Transverse colon (tissue), 4 donors: ENCODE measurements at regions not wholly inside any gene's neighbourhood (a gene's known extent, or its start where the extent isn't known, plus 50 kb on each side); places are given as distances from the start of the nearest gene placed in this dataset.

Experiments
- CTCF ChIP-seq, 5 experiments: fragments of 200-600 bp in 3 of 5; fragments of 450-650 bp in 2 of 5; sonication (generic) in 3 of 5; IDR thresholded peaks; 1 replicate in 2 of 5; 2 replicates in 3 of 5; pipeline ENCODE4 v1.5.1; 2016 to 2017; ENCODE audit warnings: antibody characterized with exemption in 5 of 5, inconsistent platforms in 3 of 5, mild to moderate bottlenecking in 2 of 5, moderate library complexity in 1 of 5
- POLR2A ChIP-seq: fragments of 450-650 bp; IDR thresholded peaks from one replicate; pipeline ENCODE4 v1.6.1; 2016; ENCODE audit warnings: antibody characterized with exemption, mild to moderate bottlenecking, moderate library complexity
- POLR2AphosphoS5 ChIP-seq, 3 donors: sonication (generic); formaldehyde crosslinking; IDR thresholded peaks; one replicate each; pipeline ENCODE4 v1.6.1; 2016; ENCODE audit warnings: antibody characterized with exemption in 3 of 3

GRCh38 chr7:110307776-110308175 lies 783.2 kb upstream of the LRRN3 start:
- TF ChIP-seq POLR2A (no peak), CTCF (IDR thresholded peaks at IDR 0.05) (no peak), POLR2AphosphoS5 (IDR thresholded peaks at IDR 0.05) (no peak)
